Activated CD8-positive, alpha-beta memory T cell treated with anti-CD3 and anti-CD28 coated beads, Interleukin-2, amount 50 U/mL, for 1 hour (primary cell): ENCODE measurements at regions not wholly inside any gene's neighbourhood (a gene's known extent, or its start where the extent isn't known, plus 50 kb on each side); places are given as distances from the start of the nearest gene placed in this dataset.

Source experiments
- DNase-seq: peaks from one replicate; pipeline ENCODE4 v3.0.0-alpha.2; 2020; ENCODE audit errors: extremely low read depth

- no peak for DNase-seq
Observed at GRCh38 chr2:62369541-62370202, 136.3 kb downstream of the TMEM17 start.

GRCh38 chr2:62364791-62365528 is 141.0 kb downstream of the TMEM17 start:
- DNase-seq = no peak

GRCh38 chr2:62363166-62363565 is 142.8 kb downstream of the TMEM17 start:
- no peak for DNase-seq

- no peak for DNase-seq
Observed at GRCh38 chr2:62362561-62362960, 143.4 kb downstream of the TMEM17 start.

- no peak for DNase-seq
Observed at GRCh38 chr2:62361964-62362363, 144.0 kb downstream of the TMEM17 start.

- DNase-seq = no peak
Observed at GRCh38 chr2:62354771-62355561, 151.0 kb downstream of the TMEM17 start.

- DNase-seq = no peak
Observed at GRCh38 chr2:62352031-62352430, 154.0 kb downstream of the TMEM17 start.

GRCh38 chr2:62349788-62350187 is 153.9 kb downstream of the B3GNT2 start:
- no peak for DNase-seq

- DNase-seq = no peak
Observed at GRCh38 chr2:62348700-62349099, 152.8 kb downstream of the B3GNT2 start.

- no peak for DNase-seq
Observed at GRCh38 chr2:62347563-62348270, 151.8 kb downstream of the B3GNT2 start.

- no peak for DNase-seq
Observed at GRCh38 chr2:62344472-62344871, 148.6 kb downstream of the B3GNT2 start.

GRCh38 chr2:62343636-62344337 is 147.9 kb downstream of the B3GNT2 start:
- DNase-seq = no peak

GRCh38 chr2:62343206-62343605 is 147.3 kb downstream of the B3GNT2 start:
- DNase-seq = no peak

- DNase-seq = no peak
Observed at GRCh38 chr2:62340994-62341484, 145.1 kb downstream of the B3GNT2 start.

- no peak for DNase-seq
Observed at GRCh38 chr2:62339837-62340236, 143.9 kb downstream of the B3GNT2 start.

- no peak for DNase-seq
Observed at GRCh38 chr2:62339413-62339812, 143.5 kb downstream of the B3GNT2 start.

GRCh38 chr2:62338111-62338510 is 142.2 kb downstream of the B3GNT2 start:
- DNase-seq = no peak

GRCh38 chr2:62337403-62337802 is 141.5 kb downstream of the B3GNT2 start:
- DNase-seq = no peak

GRCh38 chr2:62335612-62336011 is 139.7 kb downstream of the B3GNT2 start:
- no peak for DNase-seq

- DNase-seq = no peak
Observed at GRCh38 chr2:62334440-62335058, 138.6 kb downstream of the B3GNT2 start.

GRCh38 chr2:62334009-62334408 is 138.1 kb downstream of the B3GNT2 start:
- no peak for DNase-seq
